Fibroblast of the aortic adventitia (primary cell): ENCODE measurements at regions not wholly inside any gene's neighbourhood (a gene's known extent, or its start where the extent isn't known, plus 50 kb on each side); places are given as distances from the start of the nearest gene placed in this dataset.

Experiments used
- DNase-seq: peaks from one replicate; pipeline ENCODE4 v3.0.0-alpha.2; 2010; ENCODE audit warnings: low read depth
- H3K4me3 ChIP-seq: 2 replicates; pipeline ENCODE4 v1.5.1; 2011; ENCODE audit warnings: low read depth, mild to moderate bottlenecking, control low read depth, low read length, moderate library complexity
- CTCF ChIP-seq: IDR thresholded peaks from 2 replicates; pipeline ENCODE4 v1.5.1; 2011; ENCODE audit warnings: mild to moderate bottlenecking, low read length, control low read depth, inconsistent platforms; ENCODE audit not compliant: insufficient read depth

- H3K4me3 ChIP-seq = no peak overlapping the region
- no peak for DNase-seq
- no peak for TF ChIP-seq CTCF
These were observed 277.6 kb upstream of the STT3B start for GRCh38 chr3:31255007-31255581.

- DNase-seq = peak; percentile 2
- no peak overlapping the region for H3K4me3 ChIP-seq
- TF ChIP-seq CTCF = no peak
These were observed 270.5 kb upstream of the STT3B start for GRCh38 chr3:31262201-31262600.

DNA sequence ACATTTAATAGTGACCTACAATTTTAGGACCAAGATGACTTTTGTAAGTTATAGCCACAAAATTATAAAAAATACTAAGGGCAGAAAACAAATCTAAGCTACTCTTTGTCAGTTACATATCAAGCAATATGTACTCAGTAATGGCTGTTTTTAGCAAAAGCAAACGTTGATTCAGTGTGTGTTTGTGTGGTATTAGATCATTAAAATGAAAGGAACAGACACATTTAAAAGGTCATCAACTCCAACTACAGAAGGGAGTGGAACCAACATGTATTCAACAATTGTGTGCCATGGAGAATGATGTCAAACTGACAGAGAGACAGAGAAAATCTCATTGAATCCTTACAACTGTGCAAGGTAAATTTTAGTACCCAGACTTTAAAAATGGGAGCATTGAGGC, 268.8 kb upstream of the STT3B start:
- DNase-seq = no peak
- no peak overlapping the region for H3K4me3 ChIP-seq
- TF ChIP-seq CTCF = no peak

GRCh38 chr3:31265646-31266428, 266.9 kb upstream of the STT3B start:
- H3K4me3 ChIP-seq = no peak overlapping the region
- peak; percentile 26 for DNase-seq
- TF ChIP-seq CTCF = no peak

- H3K4me3 ChIP-seq = no peak overlapping the region
- DNase-seq = no peak
- no peak for TF ChIP-seq CTCF
These were observed 263.9 kb upstream of the STT3B start for GRCh38 chr3:31268868-31269267.

DNA sequence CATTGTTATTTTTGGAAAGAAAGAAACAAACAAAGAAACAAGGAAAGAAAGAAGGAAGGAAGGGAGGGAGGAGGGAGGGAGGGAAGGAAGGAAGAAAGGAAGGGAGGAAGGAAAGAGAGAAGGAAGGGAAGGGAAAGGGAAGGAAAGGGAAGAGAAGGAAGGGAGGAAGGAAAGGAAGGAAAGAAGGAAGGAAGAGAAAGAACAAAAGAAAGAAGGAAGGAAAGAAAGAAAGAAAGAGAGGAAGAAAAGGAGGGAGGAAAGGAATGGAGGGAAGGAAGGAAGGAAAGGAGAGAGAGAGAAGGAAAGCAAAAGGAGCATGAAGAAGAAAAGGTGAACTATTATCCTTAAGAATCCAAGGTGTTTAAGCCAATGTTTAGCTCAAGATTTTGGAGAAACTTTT, 262.7 kb upstream of the STT3B start:
- H3K4me3 ChIP-seq = no peak overlapping the region
- no peak for TF ChIP-seq CTCF
- DNase-seq = no peak
